ENCODE measurements at regions not wholly inside any gene's neighbourhood (a gene's known extent, or its start where the extent isn't known, plus 50 kb on each side); places are given as distances from the start of the nearest gene placed in this dataset.

DNA sequence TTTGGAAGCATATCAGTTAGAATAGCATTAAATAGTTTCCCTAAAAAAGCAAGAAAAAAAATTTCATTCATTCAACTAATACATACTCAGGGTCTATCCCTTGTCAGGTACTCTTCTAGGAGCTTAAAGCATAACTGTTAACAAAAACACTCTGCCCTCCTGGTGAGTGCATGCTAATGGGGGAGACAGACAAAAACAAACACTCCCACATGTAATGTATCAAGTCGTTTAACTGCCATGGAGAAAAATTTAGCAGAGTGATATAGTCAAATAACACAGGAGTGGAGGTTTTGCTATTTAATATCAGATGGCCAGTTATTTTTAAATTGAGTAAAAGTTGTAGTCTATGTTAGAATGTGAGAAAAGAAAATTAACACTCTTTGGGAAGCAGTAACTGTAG, 254.5 kb upstream of the RARB start:
- TF ChIP-seq, protein P1, sequence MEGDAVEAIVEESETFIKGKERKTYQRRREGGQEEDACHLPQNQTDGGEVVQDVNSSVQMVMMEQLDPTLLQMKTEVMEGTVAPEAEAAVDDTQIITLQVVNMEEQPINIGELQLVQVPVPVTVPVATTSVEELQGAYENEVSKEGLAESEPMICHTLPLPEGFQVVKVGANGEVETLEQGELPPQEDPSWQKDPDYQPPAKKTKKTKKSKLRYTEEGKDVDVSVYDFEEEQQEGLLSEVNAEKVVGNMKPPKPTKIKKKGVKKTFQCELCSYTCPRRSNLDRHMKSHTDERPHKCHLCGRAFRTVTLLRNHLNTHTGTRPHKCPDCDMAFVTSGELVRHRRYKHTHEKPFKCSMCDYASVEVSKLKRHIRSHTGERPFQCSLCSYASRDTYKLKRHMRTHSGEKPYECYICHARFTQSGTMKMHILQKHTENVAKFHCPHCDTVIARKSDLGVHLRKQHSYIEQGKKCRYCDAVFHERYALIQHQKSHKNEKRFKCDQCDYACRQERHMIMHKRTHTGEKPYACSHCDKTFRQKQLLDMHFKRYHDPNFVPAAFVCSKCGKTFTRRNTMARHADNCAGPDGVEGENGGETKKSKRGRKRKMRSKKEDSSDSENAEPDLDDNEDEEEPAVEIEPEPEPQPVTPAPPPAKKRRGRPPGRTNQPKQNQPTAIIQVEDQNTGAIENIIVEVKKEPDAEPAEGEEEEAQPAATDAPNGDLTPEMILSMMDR (IDR thresholded peaks at IDR 0.05; ENCODE audit: extremely low read depth in 1 of 2, insufficient read depth in 1 of 2, low read depth in 1 of 2, low read length in 2 of 2): no peak
- TF ChIP-seq POLR2AphosphoS5 (IDR thresholded peaks at IDR 0.05; ENCODE audit: insufficient read depth, low read depth, low read length) (no peak), EZH2 (IDR thresholded peaks at IDR 0.05; ENCODE audit: borderline replicate concordance, low read depth, low read length, severe bottlenecking) (no peak), POLR2A (IDR thresholded peaks at IDR 0.05; ENCODE audit: low read depth, low read length) (no peak), GATA2 (IDR thresholded peaks at IDR 0.05; ENCODE audit: insufficient read depth, insufficient read length, low read depth, low read length) (no peak)
- TF ChIP-seq, protein P2, sequence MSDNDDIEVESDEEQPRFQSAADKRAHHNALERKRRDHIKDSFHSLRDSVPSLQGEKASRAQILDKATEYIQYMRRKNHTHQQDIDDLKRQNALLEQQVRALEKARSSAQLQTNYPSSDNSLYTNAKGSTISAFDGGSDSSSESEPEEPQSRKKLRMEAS (IDR thresholded peaks at IDR 0.05; ENCODE audit: insufficient read depth, insufficient read length): no peak

All from endothelial cell of umbilical vein (primary cell).